ENCODE measurements at regions not wholly inside any gene's neighbourhood (a gene's known extent, or its start where the extent isn't known, plus 50 kb on each side); places are given as distances from the start of the nearest gene placed in this dataset.

GRCh38 chr3:177981576-177981975, 554.7 kb upstream of the KCNMB2 start:
- TF ChIP-seq POLR2A (IDR thresholded peaks at IDR 0.05) (no peak), CTCF (IDR thresholded peaks at IDR 0.05) (no peak)

All from heart left ventricle (tissue), 13 donors.